ENCODE measurements at regions not wholly inside any gene's neighbourhood (a gene's known extent, or its start where the extent isn't known, plus 50 kb on each side); places are given as distances from the start of the nearest gene placed in this dataset.
"Not testable (repeated sequence)": the region's sequence is repeated elsewhere in the genome, so short reads cannot be mapped to it uniquely, and the experiment has no call there.

DNA sequence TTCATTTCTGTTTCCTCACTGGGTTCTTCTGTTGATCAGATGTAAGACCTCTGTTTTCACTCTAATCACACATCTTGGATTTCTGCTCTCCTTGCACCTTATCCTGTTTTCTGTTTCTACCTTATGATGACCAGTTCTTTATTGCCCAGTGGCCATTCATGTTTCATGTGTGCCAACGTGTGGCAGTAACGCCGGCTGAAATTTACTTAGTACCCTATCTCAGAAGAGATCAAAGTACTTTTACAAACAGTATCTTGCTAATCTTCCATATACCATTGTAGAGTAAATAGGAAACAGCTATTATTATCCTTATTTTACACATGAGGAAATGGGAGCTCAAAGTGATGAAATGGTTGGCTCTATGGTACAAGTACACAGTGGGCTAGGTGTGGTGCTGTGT is 74.0 kb downstream of the GATA3 start:
- DNase-seq: no peak

GRCh38 chr10:8129438-8129837 is 75.0 kb downstream of the GATA3 start:
- DNase-seq: no peak

GRCh38 chr10:8130973-8131911 is 76.8 kb downstream of the GATA3 start:
- DNase-seq: no peak

DNA sequence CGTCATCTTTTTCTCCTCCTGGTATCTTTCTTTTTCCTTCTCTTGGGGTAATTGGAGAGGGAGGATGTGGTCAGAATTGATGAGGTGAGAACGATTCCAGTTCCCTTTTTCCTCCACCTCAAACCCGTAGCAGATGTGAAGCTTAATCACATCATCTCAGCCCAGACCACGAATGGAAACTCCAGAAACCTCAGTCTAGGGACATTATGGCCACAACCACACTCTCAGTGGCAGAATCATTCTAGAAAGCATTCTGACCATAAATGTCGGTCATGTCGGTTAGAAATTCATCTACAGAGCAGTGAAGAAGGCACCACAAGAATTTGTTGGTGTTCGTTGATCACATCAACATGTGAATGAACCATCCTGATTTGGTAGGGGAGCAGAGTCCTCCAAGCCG is 78.7 kb downstream of the GATA3 start:
- no peak for DNase-seq

- peak in 1 of 2 donors; percentile 25 for DNase-seq
Observed at GRCh38 chr10:8136736-8137135, 82.2 kb downstream of the GATA3 start.

GRCh38 chr10:8137272-8137681 is 82.8 kb downstream of the GATA3 start:
- peak; percentile 37 to 76 for DNase-seq

DNA sequence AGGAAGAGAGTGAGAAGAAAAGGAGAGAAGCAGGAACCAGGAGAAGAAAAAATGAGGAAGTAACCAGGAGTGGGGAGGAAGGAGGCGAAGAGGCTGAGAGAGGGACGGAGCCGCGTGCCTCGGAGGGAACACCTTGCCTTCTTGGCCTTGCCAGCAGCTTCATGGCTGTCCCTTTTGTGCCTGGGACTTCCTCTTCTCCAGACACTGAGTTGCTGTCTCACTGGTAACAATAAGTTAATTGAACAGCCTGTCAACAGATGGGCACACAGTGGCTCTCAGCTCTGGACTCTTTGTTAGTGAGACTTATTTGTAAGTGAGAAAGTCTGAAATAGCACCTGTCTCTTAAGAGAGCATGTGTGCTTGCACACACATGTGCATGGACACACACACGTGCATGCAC is 83.2 kb downstream of the GATA3 start:
- peak in 1 of 2 donors; percentile 35 for DNase-seq

DNA sequence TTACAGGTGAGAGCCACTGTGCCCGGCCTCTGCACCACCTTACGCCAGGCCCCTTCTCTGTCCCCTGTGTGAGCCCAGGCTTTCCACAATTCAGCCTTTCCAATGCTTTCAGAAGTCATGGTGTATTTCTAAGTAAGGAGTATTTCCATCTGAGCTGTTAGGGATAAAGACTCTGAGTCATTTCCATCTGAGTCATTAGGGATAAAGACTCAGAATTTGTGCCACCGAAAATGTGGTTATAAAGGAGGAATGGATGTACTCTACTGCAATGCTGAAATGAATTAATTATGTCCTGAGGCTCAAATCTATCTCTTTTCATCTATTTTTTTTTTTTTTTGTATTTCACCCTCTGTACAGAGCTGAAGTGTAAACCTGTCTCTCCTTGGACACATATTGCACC is 84.0 kb downstream of the GATA3 start:
- DNase-seq: no peak

DNA sequence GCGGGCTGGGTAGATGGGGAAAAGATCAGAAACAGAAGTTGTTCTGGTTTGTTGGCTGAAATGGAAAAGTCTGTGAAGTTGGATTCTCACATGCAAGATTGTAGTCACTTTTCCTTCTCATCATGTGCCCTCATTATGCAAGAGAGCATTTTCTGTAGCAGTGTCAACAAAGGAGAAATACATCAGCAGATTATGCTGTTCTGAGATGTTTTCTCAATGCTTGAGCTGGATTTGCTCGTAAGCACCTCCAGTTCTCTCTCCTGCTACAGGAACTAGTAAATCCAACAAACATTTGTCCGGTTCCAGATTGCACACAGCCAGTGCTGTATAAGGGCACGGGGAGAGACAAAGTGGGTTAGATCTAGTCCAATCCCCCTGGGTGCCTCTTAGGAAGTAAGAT is 90.0 kb downstream of the GATA3 start:
- no peak for DNase-seq

DNA sequence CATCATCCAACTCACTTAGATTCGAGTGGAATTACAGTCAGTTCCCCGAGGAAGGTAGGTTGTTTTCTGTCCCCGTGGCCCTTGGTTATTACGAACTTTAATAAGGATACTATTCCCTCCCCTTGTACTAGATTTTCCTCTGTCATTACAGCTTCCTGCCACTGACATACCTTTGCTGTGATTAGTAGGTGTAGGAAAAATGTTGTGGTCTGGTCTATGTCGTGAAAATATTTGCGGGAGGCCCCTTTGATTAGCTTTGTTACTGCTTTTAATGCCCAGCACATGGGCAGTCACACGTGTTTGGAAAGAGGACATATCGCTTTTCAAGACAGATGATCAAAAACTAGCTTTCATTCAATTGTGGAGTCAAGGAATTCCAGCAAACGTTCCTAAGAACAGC is 92.2 kb downstream of the GATA3 start:
- no peak for DNase-seq

DNA sequence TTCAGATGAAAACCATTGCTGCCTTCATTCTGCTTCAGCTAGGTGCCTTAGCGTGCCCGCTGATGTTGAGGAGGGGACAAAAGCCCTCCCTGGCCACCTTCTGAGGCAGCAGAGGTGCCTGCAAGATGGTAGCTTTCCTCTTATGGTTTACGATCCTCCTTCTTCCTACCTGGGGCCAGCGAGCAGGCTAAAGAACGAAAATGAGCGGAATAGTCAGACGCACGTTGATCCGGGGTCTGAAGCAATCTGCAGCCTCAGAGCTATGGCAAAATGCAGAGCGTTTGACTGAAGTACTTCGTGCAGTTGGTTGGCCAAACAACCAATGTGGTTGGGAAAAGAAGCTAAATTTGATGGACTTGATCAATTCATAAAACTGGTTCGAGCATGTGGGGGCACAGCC is 95.5 kb downstream of the GATA3 start:
- DNase-seq: no peak

- DNase-seq: no peak
Observed at GRCh38 chr10:8150401-8150905, 96.0 kb downstream of the GATA3 start.

DNA sequence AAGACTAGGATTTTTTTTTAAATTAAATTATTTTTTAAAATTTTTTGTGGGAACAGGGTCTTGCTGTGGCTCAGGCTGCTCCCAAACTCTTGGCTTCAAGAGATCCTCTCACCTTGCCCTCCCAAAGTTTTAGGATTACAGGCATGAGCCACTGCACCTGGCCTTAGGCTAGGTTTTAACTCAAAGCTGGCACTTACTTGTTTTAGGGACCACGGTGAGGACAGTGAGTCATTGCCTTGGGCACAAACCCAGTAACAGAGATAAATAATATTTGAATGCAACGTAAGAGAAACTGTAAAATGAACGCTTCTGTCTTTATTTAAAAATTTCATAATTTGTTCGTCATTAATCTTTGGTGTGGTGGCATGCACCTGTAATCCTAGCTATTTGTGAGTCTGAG is 96.6 kb downstream of the GATA3 start:
- no peak for DNase-seq

GRCh38 chr10:8156918-8157317 is 102.4 kb downstream of the GATA3 start:
- DNase-seq: no peak

- DNase-seq: no peak
Observed at GRCh38 chr10:8158193-8159071, 103.9 kb downstream of the GATA3 start.

DNA sequence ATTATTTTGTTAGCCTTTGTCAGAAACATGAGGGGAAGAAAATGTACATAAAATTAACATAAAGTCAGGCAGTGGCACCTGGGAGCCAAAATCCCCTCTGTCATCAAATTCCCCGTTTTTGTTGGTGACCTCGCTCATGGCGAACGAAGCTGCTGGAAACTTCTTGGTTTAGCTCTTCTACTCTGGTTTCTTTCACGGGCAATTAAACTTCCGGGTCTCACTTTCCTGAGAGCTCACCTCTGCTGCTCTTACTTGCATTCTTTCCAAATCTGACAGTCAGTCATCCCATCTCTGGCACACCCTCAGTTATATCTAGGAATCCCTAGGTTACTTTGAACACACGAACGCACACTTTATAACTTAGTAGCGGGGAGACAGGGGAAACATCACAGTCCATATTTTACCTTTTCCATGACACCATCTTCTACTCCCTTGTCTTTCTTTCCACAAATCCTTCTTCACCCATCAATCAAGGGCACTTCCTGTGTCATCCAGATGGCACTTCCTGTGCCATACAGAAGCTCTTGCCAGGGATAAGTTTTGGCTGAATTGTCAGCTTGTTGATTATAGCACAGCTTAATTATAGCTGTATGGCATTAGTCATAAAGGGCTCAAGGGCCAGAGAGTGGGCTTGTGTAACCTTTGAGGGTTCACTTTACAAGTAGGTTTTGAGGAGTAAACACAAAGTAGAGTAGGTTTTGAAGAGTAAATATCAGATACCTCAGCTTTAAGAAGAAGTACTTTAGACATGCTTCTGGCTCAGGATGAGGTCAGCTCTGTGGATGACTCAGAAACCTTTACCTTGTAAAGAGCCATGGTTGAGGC is 105.1 kb downstream of the GATA3 start:
- DNase-seq: no peak

- DNase-seq: no peak
Observed at GRCh38 chr10:8163824-8164223, 109.3 kb downstream of the GATA3 start.

DNA sequence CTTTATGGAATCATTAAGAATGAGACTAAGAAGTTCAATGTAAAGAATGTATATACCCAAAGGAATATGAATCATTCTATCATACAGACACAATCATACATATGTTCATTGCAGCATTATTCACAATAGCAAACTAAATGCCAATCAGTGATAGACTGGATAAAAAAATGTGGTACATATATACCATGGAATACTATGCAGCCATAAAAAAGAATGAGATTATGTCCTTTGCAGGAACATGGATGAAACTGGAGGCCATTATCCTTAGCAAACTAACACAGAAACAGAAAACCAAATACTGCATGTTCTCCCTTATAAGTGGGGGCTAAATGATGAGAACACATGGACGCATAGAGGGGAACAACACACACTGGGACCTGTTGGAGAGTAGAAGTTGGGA is 110.2 kb downstream of the GATA3 start:
- DNase-seq: not testable (repeated sequence)

DNA sequence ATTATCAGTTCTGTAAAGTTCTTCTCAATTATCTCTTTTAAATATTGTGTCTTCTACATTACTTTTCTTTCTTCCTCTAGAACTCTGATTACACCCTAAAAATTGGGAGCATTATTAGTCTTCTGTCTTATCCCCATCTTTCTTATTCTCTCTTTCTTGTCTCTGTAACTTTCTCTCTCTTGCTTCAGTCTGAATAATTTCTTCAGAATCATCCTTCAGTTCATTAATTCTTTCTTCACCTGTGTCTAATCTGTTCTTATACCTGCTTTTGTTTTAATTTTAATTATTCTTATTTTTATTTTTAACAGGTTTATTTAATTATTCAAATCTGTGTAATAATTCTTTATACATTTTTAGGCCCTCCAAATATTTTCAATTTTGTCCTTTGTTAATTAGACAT is 114.3 kb downstream of the GATA3 start:
- no peak for DNase-seq

- no peak for DNase-seq
Observed at GRCh38 chr10:8171008-8171407, 116.5 kb downstream of the GATA3 start.

- DNase-seq: no peak
Observed at GRCh38 chr10:8172604-8173003, 118.1 kb downstream of the GATA3 start.

GRCh38 chr10:8173243-8173865 is 118.9 kb downstream of the GATA3 start:
- no peak for DNase-seq

All from CD4-positive, alpha-beta T cell treated with Interferon alpha-2 for 1 hour (primary cell).